Upper lobe of right lung (tissue), 1 donor: ENCODE measurements at regions not wholly inside any gene's neighbourhood (a gene's known extent, or its start where the extent isn't known, plus 50 kb on each side); places are given as distances from the start of the nearest gene placed in this dataset.

Experiments used
- ATAC-seq: fragments of 200-7000 bp; cut with Tn5 transposase; one replicate; pipeline ENCODE4 v1.9.1; 2020; ENCODE audit warnings: mild to moderate bottlenecking, moderate library complexity
- DNase-seq: peaks from one replicate; pipeline ENCODE4 v3.0.0-alpha.2; 2020
- H3K27ac ChIP-seq: fragments of 200-600 bp; one replicate; pipeline ENCODE4 v1.8.0; 2022
- H3K27me3 ChIP-seq: fragments of 200-600 bp; one replicate; pipeline ENCODE4 v1.8.0; 2022; ENCODE audit warnings: mild to moderate bottlenecking
- H3K36me3 ChIP-seq: fragments of 200-600 bp; one replicate; pipeline ENCODE4 v1.8.0; 2022
- H3K4me1 ChIP-seq: fragments of 200-600 bp; one replicate; pipeline ENCODE4 v1.8.0; 2022
- H3K4me3 ChIP-seq: fragments of 200-600 bp; one replicate; pipeline ENCODE4 v1.8.0; 2022; ENCODE audit warnings: mild to moderate bottlenecking
- H3K9me3 ChIP-seq: fragments of 200-600 bp; one replicate; pipeline ENCODE4 v1.8.0; 2022
- intact Hi-C: fragments of 100-400 bp; cut with DNase I; formaldehyde crosslinking; loops from one replicate; pipeline ENCODE4 v1.11.0; 2022
- TF ChIP-seq, protein P1 (sequence below): fragments of 200-600 bp; IDR thresholded peaks from one replicate; pipeline ENCODE4 v1.8.0; 2022; ENCODE audit warnings: antibody characterized with exemption
- donor health status: DM: no; HTN: yes; CAD: no; lungs with severe emphysema.

DNA sequence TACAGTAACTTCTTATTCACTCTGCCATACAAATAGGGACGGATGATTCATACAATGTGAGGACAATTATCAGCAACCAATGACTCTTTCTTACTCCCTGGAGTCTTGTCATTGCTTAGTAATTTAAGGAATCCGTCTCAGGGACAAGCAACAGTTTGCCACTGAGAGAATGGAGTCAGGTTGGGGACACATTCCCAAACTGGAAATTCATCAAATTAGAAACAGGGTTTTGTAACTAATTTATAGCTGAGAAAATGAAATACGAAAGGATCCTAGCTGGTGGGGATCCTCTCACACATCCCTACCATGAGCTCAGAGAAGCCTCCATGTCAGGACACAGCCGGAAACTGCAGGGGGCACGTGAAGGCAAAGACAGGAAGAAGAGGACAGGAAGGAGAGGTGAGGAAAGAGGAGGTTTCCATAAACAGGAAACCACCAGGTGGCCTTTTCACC is 50.4 kb upstream of the KDR start:
- ATAC-seq (no peak), DNase-seq (no peak)
- intact Hi-C loops = no loop called here

DNA sequence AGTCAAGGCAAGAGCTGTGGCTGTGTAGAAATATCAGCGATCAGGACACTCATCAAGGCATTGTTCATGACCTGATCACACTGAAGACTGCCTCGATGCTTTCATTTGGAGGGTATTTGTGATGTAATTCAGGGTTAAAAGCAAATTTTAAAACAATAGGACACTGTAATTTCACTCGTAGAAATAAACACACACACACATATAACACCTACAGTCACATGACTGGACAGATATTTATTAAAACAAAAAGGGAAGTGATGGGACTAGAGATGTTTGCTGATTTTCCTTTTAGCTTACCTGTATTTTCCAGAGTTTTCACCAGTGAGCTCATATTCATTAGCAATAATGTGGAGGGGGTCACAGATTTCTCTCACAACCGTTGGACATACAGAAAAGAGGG is 51.1 kb upstream of the KDR start:
- DNase-seq (no peak), ATAC-seq (no peak)
- intact Hi-C loops = no loop called here
- Histone ChIP-seq H3K27ac (no peak overlapping the region), H3K4me3 (no peak overlapping the region), H3K36me3 (no peaks in the 10 kb centered on the region), H3K9me3 (no peaks in the 10 kb centered on the region), H3K27me3 (no peaks in the 10 kb centered on the region), H3K4me1 (no peaks in the 10 kb centered on the region)
- TF ChIP-seq, protein P1, sequence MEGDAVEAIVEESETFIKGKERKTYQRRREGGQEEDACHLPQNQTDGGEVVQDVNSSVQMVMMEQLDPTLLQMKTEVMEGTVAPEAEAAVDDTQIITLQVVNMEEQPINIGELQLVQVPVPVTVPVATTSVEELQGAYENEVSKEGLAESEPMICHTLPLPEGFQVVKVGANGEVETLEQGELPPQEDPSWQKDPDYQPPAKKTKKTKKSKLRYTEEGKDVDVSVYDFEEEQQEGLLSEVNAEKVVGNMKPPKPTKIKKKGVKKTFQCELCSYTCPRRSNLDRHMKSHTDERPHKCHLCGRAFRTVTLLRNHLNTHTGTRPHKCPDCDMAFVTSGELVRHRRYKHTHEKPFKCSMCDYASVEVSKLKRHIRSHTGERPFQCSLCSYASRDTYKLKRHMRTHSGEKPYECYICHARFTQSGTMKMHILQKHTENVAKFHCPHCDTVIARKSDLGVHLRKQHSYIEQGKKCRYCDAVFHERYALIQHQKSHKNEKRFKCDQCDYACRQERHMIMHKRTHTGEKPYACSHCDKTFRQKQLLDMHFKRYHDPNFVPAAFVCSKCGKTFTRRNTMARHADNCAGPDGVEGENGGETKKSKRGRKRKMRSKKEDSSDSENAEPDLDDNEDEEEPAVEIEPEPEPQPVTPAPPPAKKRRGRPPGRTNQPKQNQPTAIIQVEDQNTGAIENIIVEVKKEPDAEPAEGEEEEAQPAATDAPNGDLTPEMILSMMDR = no peak

More for the DNA sequence above, 50.4 kb upstream of the KDR start:
- no peaks in the 10 kb centered on the region for H3K27me3 ChIP-seq
- TF ChIP-seq, protein P1 = no peak
- no peak overlapping the region for H3K27ac ChIP-seq
- H3K4me1 ChIP-seq = no peaks in the 10 kb centered on the region
- no peak overlapping the region for H3K4me3 ChIP-seq
- no peaks in the 10 kb centered on the region for H3K9me3 ChIP-seq
- no peaks in the 10 kb centered on the region for H3K36me3 ChIP-seq

DNA sequence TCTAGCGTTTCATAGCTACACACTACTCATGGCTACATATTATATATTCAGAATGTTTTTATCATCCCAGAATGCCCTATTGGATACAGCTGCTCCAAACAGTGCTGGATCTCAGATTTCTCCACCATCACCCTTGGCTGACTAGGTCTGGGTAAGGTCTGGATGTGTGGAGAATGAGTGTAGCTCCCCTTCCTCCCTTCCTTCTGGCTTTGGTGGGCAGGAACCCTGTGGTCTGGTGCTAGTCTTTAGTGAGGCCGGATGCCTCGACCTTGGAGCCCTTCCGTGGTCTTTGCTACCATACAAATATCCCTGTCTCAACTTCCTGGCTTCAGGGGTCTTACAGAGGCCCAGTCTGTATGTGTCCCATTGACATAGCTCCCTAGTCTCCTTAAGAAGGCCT is 52.1 kb upstream of the KDR start:
- no peak for DNase-seq
- peak overlapping the region; percentile 3 for H3K27ac ChIP-seq
- no peaks in the 10 kb centered on the region for H3K27me3 ChIP-seq
- TF ChIP-seq, protein P1 = no peak
- no peaks in the 10 kb centered on the region for H3K9me3 ChIP-seq
- intact Hi-C loops = no loop called here
- H3K4me3 ChIP-seq = no peak overlapping the region
- H3K4me1 ChIP-seq = no peaks in the 10 kb centered on the region
- no peaks in the 10 kb centered on the region for H3K36me3 ChIP-seq
- no peak for ATAC-seq

DNA sequence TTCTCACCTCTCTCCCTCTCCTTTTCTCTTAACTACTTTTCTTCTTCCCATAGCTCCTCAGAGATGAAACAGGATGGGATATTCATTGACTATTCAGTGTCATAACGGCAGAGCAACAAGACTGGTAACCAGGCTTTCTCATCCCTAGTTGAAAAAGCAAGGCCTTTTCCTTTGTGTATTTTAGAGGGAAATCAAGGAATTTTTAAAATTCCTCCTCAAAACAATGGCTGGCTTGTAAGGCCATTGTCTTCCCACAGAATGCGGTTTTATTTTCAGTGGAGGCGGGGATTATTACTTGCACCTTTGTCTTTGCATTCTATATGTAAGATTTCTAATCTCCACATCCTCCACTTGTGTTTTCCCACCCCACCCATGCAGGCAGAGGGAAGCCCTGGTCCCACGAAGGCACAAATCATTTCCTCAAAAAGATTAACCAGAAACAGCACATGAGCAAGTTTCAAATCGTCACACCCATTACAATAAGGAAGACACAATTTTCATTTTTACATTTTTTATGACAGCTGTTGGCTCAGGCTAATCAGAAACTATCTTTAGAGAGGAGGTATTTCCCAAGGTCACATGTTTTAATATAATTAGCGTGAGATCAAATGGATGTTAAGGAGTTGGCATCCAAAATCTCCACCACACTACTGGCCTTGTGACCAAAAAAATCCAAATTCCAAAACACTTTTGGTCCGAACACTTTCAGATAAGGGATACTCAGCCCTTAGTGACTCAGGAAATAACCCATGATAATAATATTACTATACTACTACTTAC is 53.0 kb upstream of the KDR start:
- Histone ChIP-seq H3K4me3 (no peak overlapping the region), H3K9me3 (no peaks in the 10 kb centered on the region), H3K4me1 (no peaks in the 10 kb centered on the region), H3K27me3 (no peaks in the 10 kb centered on the region), H3K36me3 (no peaks in the 10 kb centered on the region), H3K27ac (no peak overlapping the region)
- TF ChIP-seq, protein P1 = no peak
- ATAC-seq (no peak), DNase-seq (no peak)
- intact Hi-C loops = no loop called here

DNA sequence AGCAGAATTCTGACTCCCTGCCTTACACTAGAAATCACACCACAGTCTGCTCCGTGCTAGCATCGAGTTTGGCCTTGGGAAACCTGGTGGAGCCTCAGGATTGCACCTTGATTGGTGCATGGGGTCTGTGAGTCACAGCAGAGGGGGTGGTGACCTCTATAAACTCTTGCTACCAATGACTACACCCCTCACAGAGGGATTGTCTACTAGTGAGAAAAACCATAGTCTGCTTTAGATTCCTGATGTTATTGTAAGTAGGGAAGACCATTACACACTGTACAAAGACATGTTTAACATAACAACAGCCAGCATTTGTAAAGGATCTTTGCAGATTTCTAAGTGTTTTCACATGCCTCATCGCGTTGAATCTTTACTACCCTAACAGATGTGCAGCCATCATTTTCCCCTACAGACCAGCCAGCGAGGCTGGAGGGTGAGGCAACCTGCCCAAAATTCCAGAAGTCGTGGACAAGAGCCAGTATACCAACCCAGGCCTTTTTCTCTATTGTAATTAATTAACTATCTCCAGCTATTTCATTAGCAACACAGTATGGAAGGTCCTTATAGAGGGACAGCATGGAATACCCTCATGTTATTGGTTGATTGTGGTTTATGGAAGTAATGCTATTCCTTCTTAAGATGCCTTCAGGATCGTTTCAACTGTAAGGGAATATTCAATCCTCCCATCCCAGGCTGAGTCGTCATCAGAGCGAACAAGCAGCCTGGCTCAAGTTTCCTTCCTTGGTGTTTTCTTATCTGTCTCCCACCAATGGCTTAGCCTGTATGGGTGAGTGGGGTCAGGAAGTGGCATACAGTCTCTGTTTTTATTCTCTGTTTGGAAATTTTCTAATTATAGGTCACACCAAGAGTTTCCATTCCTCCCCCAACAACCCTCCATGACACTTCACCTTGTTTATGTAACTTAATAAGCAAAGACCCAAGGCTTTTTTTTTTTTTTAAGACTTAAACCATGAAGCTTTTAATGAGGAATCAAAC is 55.9 kb upstream of the KDR start:
- intact Hi-C loops = no loop called here
- Histone ChIP-seq H3K27me3 (no peaks in the 10 kb centered on the region), H3K4me1 (no peaks in the 10 kb centered on the region), H3K9me3 (no peaks in the 10 kb centered on the region), H3K4me3 (no peak overlapping the region), H3K36me3 (no peaks in the 10 kb centered on the region), H3K27ac (no peak overlapping the region)
- TF ChIP-seq, protein P1 = no peak
- DNase-seq (no peak), ATAC-seq (no peak)
